HT-29 (cell line): ENCODE measurements at regions not wholly inside any gene's neighbourhood (a gene's known extent, or its start where the extent isn't known, plus 50 kb on each side); places are given as distances from the start of the nearest gene placed in this dataset.

Experiments
- DNase-seq: peaks from one replicate; pipeline ENCODE4 v3.0.0-alpha.2; 2015; ENCODE audit warnings: low spot score

GRCh38 chr20:24376311-24377099 lies 92.9 kb upstream of the SYNDIG1 start:
- DNase-seq, result no peak

- no peak for DNase-seq
These were observed 96.1 kb upstream of the SYNDIG1 start for GRCh38 chr20:24373372-24373771.

- no peak for DNase-seq
These were observed 98.3 kb upstream of the SYNDIG1 start for GRCh38 chr20:24370911-24371695.

GRCh38 chr20:24370249-24370648 lies 99.2 kb upstream of the SYNDIG1 start:
- DNase-seq, result no peak

GRCh38 chr20:24368253-24368652 lies 101.2 kb upstream of the SYNDIG1 start:
- DNase-seq, result no peak

- DNase-seq, result no peak
These were observed 103.0 kb upstream of the SYNDIG1 start for GRCh38 chr20:24366336-24367004.

GRCh38 chr20:24365670-24366069 lies 103.8 kb upstream of the SYNDIG1 start:
- no peak for DNase-seq

GRCh38 chr20:24364482-24364881 lies 104.9 kb upstream of the SYNDIG1 start:
- DNase-seq, result no peak

GRCh38 chr20:24363031-24363430 lies 106.4 kb upstream of the SYNDIG1 start:
- no peak for DNase-seq

- DNase-seq, result no peak
These were observed 107.3 kb upstream of the SYNDIG1 start for GRCh38 chr20:24362080-24362479.

- DNase-seq, result no peak
These were observed 107.9 kb upstream of the SYNDIG1 start for GRCh38 chr20:24361541-24361940.

- no peak for DNase-seq
These were observed 108.9 kb upstream of the SYNDIG1 start for GRCh38 chr20:24360531-24360930.

- no peak for DNase-seq
These were observed 110.0 kb upstream of the SYNDIG1 start for GRCh38 chr20:24359321-24360027.

GRCh38 chr20:24357931-24358330 lies 111.5 kb upstream of the SYNDIG1 start:
- no peak for DNase-seq

GRCh38 chr20:24357177-24357576 lies 112.3 kb upstream of the SYNDIG1 start:
- peak; percentile 22 for DNase-seq

GRCh38 chr20:24353135-24353690 lies 116.2 kb upstream of the SYNDIG1 start:
- DNase-seq, result no peak

GRCh38 chr20:24350923-24351368 lies 118.5 kb upstream of the SYNDIG1 start:
- no peak for DNase-seq

- DNase-seq, result no peak
These were observed 127.6 kb upstream of the SYNDIG1 start for GRCh38 chr20:24341781-24342180.

- DNase-seq, result no peak
These were observed 128.5 kb upstream of the SYNDIG1 start for GRCh38 chr20:24340933-24341332.

- DNase-seq, result no peak
These were observed 130.2 kb upstream of the SYNDIG1 start for GRCh38 chr20:24339210-24339641.

GRCh38 chr20:24337551-24337950 lies 131.9 kb upstream of the SYNDIG1 start:
- DNase-seq, result no peak
